ENCODE measurements at regions not wholly inside any gene's neighbourhood (a gene's known extent, or its start where the extent isn't known, plus 50 kb on each side); places are given as distances from the start of the nearest gene placed in this dataset.

GRCh38 chr12:14264778-14265177 lies 100.7 kb upstream of the ATF7IP start:
- TF ChIP-seq, protein P1, sequence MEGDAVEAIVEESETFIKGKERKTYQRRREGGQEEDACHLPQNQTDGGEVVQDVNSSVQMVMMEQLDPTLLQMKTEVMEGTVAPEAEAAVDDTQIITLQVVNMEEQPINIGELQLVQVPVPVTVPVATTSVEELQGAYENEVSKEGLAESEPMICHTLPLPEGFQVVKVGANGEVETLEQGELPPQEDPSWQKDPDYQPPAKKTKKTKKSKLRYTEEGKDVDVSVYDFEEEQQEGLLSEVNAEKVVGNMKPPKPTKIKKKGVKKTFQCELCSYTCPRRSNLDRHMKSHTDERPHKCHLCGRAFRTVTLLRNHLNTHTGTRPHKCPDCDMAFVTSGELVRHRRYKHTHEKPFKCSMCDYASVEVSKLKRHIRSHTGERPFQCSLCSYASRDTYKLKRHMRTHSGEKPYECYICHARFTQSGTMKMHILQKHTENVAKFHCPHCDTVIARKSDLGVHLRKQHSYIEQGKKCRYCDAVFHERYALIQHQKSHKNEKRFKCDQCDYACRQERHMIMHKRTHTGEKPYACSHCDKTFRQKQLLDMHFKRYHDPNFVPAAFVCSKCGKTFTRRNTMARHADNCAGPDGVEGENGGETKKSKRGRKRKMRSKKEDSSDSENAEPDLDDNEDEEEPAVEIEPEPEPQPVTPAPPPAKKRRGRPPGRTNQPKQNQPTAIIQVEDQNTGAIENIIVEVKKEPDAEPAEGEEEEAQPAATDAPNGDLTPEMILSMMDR (IDR thresholded peaks at IDR 0.05; ENCODE audit: insufficient read depth, low read depth, low read length): no peak
- no peak for TF ChIP-seq EZH2 (IDR thresholded peaks at IDR 0.05; ENCODE audit: insufficient read depth, low read length)
